GM23338 (cell line): ENCODE measurements at regions not wholly inside any gene's neighbourhood (a gene's known extent, or its start where the extent isn't known, plus 50 kb on each side); places are given as distances from the start of the nearest gene placed in this dataset.

Experiments used
- ATAC-seq: fragments of 200-7000 bp; cut with Tn5 transposase; 3 replicates; pipeline ENCODE4 v1.9.1; 2020
- DNase-seq: peaks from one replicate; pipeline ENCODE4 v3.0.0-alpha.2; 2015; ENCODE audit warnings: low spot score
- H2AFZ ChIP-seq: fragments of 200-600 bp; sonication (generic); 2 replicates; pipeline ENCODE4 v1.8.0; 2016; ENCODE audit warnings: antibody characterized with exemption, mild to moderate bottlenecking, moderate library complexity
- H3F3A ChIP-seq: fragments of 200-600 bp; sonication (generic); replicated peaks from 2 replicates; pipeline ENCODE4 v1.8.0; 2017; ENCODE audit warnings: antibody characterized with exemption, mixed run types, low read depth
- H3K27ac ChIP-seq: fragments of 200-600 bp; sonication (generic); 2 replicates; pipeline ENCODE4 v1.6.1; 2016; ENCODE audit warnings: low read depth
- H3K27me3 ChIP-seq: fragments of 200-600 bp; sonication (generic); 2 replicates; pipeline ENCODE4 v1.8.0; 2016; ENCODE audit warnings: mild to moderate bottlenecking, mixed run types, moderate library complexity; ENCODE audit not compliant: insufficient read depth
- H3K36me3 ChIP-seq: fragments of 200-600 bp; sonication (generic); 2 replicates; pipeline ENCODE4 v1.8.0; 2016; ENCODE audit warnings: mild to moderate bottlenecking; ENCODE audit not compliant: insufficient read depth
- H3K4me1 ChIP-seq: fragments of 200-600 bp; sonication (generic); 2 replicates; pipeline ENCODE4 v1.8.0; 2016; ENCODE audit warnings: mild to moderate bottlenecking, moderate library complexity; ENCODE audit not compliant: insufficient read depth
- H3K4me2 ChIP-seq: fragments of 200-600 bp; sonication (generic); 2 replicates; pipeline ENCODE4 v1.7.1; 2017; ENCODE audit warnings: mixed run types
- H3K4me3 ChIP-seq: fragments of 200-600 bp; sonication (generic); 2 replicates; pipeline ENCODE4 v1.6.1; 2016; ENCODE audit warnings: mixed run types
- H3K79me2 ChIP-seq: fragments of 200-600 bp; sonication (generic); replicated peaks from 2 replicates; pipeline ENCODE4 v1.8.0; 2017; ENCODE audit warnings: mild to moderate bottlenecking; ENCODE audit not compliant: insufficient read depth
- H3K9me2 ChIP-seq: fragments of 200-600 bp; sonication (generic); 2 replicates; pipeline ENCODE4 v1.8.0; 2017; ENCODE audit not compliant: insufficient read depth
- H4K20me1 ChIP-seq: fragments of 200-600 bp; sonication (generic); replicated peaks from 2 replicates; pipeline ENCODE4 v1.8.0; 2017; ENCODE audit warnings: mild to moderate bottlenecking; ENCODE audit not compliant: insufficient read depth
- H3K27ac Mint-ChIP-seq: 2 replicates; pipeline ENCODE4 v1.8.0; 2020; ENCODE audit warnings: inconsistent platforms, mild to moderate bottlenecking, moderate library complexity, mixed read lengths
- H3K27me3 Mint-ChIP-seq: 3 replicates; pipeline ENCODE4 v1.8.0; 2022; ENCODE audit warnings: low read depth, mild to moderate bottlenecking, moderate library complexity, mixed read lengths, inconsistent platforms; ENCODE audit not compliant: insufficient read depth, poor library complexity
- H3K36me3 Mint-ChIP-seq: 3 replicates; pipeline ENCODE4 v1.8.0; 2021; ENCODE audit warnings: low read depth, mild to moderate bottlenecking, inconsistent platforms, moderate library complexity, mixed read lengths
- H3K4me1 Mint-ChIP-seq: 3 replicates; pipeline ENCODE4 v1.8.0; 2020; ENCODE audit warnings: mild to moderate bottlenecking, inconsistent platforms, mixed read lengths
- H3K4me3 Mint-ChIP-seq: 3 replicates; pipeline ENCODE4 v1.8.0; 2021; ENCODE audit warnings: moderate library complexity, mild to moderate bottlenecking, inconsistent platforms, mixed read lengths
- H3K9me3 Mint-ChIP-seq: 3 replicates; pipeline ENCODE4 v1.8.0; 2020; ENCODE audit warnings: moderate library complexity, mild to moderate bottlenecking, inconsistent platforms, mixed read lengths
- CREB1 ChIP-seq: fragments of 250-450 bp; sonication (Bioruptor Pico); IDR thresholded peaks from 2 replicates; pipeline ENCODE4 v1.5.0; 2020; ENCODE audit warnings: low read depth, mild to moderate bottlenecking, moderate library complexity
- CTCF ChIP-seq, 2 experiments: fragments of 200-600 bp in 1 of 2; sonication (generic) in 1 of 2; conservative IDR thresholded peaks; 2 replicates each; pipeline versions ENCODE4 v1.5.1 to v1.6.1; 2016 to 2017; ENCODE audit warnings: antibody characterized with exemption in 2 of 2, low read depth in 2 of 2, mild to moderate bottlenecking in 2 of 2, moderate library complexity in 1 of 2
- EZH2 ChIP-seq: fragments of 200-600 bp; sonication (generic); IDR thresholded peaks from one replicate; pipeline ENCODE4 v1.8.0; 2017; ENCODE audit warnings: antibody characterized with exemption, mild to moderate bottlenecking, low read depth; ENCODE audit not compliant: unreplicated experiment
- EZH2phosphoT487 ChIP-seq: fragments of 200-600 bp; sonication (generic); IDR thresholded peaks from one replicate; pipeline ENCODE4 v1.8.1; 2018; ENCODE audit warnings: antibody characterized with exemption; ENCODE audit not compliant: unreplicated experiment
- JUNB ChIP-seq: IDR thresholded peaks from one replicate; pipeline ENCODE4 v1.6.1; 2016; ENCODE audit warnings: antibody characterized with exemption; ENCODE audit not compliant: unreplicated experiment
- NANOG ChIP-seq: IDR thresholded peaks from 2 replicates; pipeline ENCODE4 v1.6.1; 2016; ENCODE audit warnings: antibody characterized with exemption, borderline replicate concordance
- POLR2AphosphoS5 ChIP-seq: IDR thresholded peaks from 2 replicates; pipeline ENCODE4 v1.6.1; 2016; ENCODE audit warnings: antibody characterized with exemption, low read depth
- REST ChIP-seq: IDR thresholded peaks from one replicate; pipeline ENCODE4 v1.6.1; 2018; ENCODE audit warnings: antibody characterized with exemption; ENCODE audit not compliant: unreplicated experiment
- STAT1 ChIP-seq: IDR thresholded peaks from one replicate; pipeline ENCODE4 v1.6.1; 2016; ENCODE audit warnings: antibody characterized with exemption; ENCODE audit not compliant: unreplicated experiment
- ZNF114 ChIP-seq: fragments of 250-450 bp; sonication (Bioruptor Pico); IDR thresholded peaks from 2 replicates; pipeline ENCODE4 v1.5.0; 2020; ENCODE audit warnings: mild to moderate bottlenecking, moderate library complexity
- ZNF331 ChIP-seq: fragments of 250-450 bp; sonication (Bioruptor Pico); IDR thresholded peaks from 2 replicates; pipeline ENCODE4 v1.5.0; 2020; ENCODE audit warnings: low read depth, mild to moderate bottlenecking, moderate library complexity
- ZNF462 ChIP-seq: fragments of 250-450 bp; sonication (Bioruptor Pico); IDR thresholded peaks from 2 replicates; pipeline ENCODE4 v1.5.0; 2020; ENCODE audit warnings: mild to moderate bottlenecking, moderate library complexity
- TF ChIP-seq, protein P1 (sequence below): IDR thresholded peaks from 2 replicates; pipeline ENCODE4 v1.6.1; 2016; ENCODE audit warnings: antibody characterized with exemption

DNA sequence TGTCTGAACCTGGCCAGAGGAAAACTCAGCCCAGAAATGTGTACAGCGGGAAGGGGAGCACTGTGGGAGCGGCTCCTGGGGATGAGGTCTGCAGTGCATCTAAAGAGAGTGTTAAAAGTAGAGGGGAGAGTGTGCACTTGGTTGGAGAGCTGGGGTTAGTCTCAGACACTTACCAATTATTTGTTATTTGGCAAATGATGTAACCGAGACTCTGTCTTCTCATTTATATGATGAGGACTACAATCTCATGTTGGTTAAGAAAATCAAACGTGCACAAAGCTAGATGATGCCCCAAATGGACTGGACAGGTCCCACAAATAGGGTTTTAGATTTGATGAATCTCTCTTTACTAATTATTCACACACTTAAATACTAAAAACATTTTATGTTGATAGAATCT, 962.4 kb downstream of the GATA3 start:
- Histone ChIP-seq H2AFZ (peak overlapping the region; percentile 40; the same call in 1 of the 2 replicates), H3F3A (no peaks in the 10 kb centered on the region), H3K36me3 (no peaks in the 10 kb centered on the region), H3K79me2 (no peaks in the 10 kb centered on the region), H3K9me2 (no peaks in the 10 kb centered on the region), H3K27me3 (no peaks in the 10 kb centered on the region), H4K20me1 (no peaks in the 10 kb centered on the region), H3K4me2 (no peak overlapping the region), H3K4me1 (peaks cover 12% of the 10 kb centered on the region; the same call in 1 of the 2 replicates), H3K27ac (no peak overlapping the region), H3K4me3 (no peak overlapping the region)
- ATAC-seq (no peak), DNase-seq (no peak)
- no peaks in the 10 kb centered on the region for H3K9me3 Mint-ChIP-seq
- H3K4me1 Mint-ChIP-seq: peaks cover 18% of the 10 kb centered on the region; the same call in 2 of the 3 replicates
- H3K27me3 Mint-ChIP-seq: no peaks in the 10 kb centered on the region
- TF ChIP-seq CTCF (conservative IDR thresholded peaks at IDR 0.05; ENCODE audit: low read depth in 2 of 2) (no peak), CREB1 (no peak), REST (no peak), NANOG (no peak), POLR2AphosphoS5 (no peak), STAT1 (no peak), ZNF114 (CRISPR knock-in tag) (no peak), ZNF331 (CRISPR knock-in tag) (no peak), EZH2 (no peak), ZNF462 (CRISPR knock-in tag) (no peak), EZH2phosphoT487 (no peak), JUNB (no peak)
- TF ChIP-seq, protein P1, sequence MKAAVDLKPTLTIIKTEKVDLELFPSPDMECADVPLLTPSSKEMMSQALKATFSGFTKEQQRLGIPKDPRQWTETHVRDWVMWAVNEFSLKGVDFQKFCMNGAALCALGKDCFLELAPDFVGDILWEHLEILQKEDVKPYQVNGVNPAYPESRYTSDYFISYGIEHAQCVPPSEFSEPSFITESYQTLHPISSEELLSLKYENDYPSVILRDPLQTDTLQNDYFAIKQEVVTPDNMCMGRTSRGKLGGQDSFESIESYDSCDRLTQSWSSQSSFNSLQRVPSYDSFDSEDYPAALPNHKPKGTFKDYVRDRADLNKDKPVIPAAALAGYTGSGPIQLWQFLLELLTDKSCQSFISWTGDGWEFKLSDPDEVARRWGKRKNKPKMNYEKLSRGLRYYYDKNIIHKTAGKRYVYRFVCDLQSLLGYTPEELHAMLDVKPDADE: no peak
- no peaks in the 10 kb centered on the region for H3K36me3 Mint-ChIP-seq
- peak overlapping the region; percentile 32; the same call in 1 of the 2 replicates for H3K27ac Mint-ChIP-seq
- no peak overlapping the region for H3K4me3 Mint-ChIP-seq
